ENCODE measurements at regions not wholly inside any gene's neighbourhood (a gene's known extent, or its start where the extent isn't known, plus 50 kb on each side); places are given as distances from the start of the nearest gene placed in this dataset.
A peak's percentile ranks its signal among the peaks of the same experiment; 100 is the strongest.

GRCh38 chr15:37720267-37720666 is 214.2 kb upstream of the TMCO5A start:
- FAIRE-seq = no peak

- no peak for FAIRE-seq
Observed at GRCh38 chr15:37731146-37731746, 203.2 kb upstream of the TMCO5A start.

GRCh38 chr15:37733628-37734027 is 200.8 kb upstream of the TMCO5A start:
- FAIRE-seq = no peak

- FAIRE-seq = no peak
Observed at GRCh38 chr15:37740623-37741141, 193.8 kb upstream of the TMCO5A start.

GRCh38 chr15:37743826-37744225 is 190.6 kb upstream of the TMCO5A start:
- FAIRE-seq = no peak

- FAIRE-seq = no peak
Observed at GRCh38 chr15:37744521-37744920, 189.9 kb upstream of the TMCO5A start.

GRCh38 chr15:37751401-37751800 is 183.0 kb upstream of the TMCO5A start:
- no peak for FAIRE-seq

- no peak for FAIRE-seq
Observed at GRCh38 chr15:37756407-37756806, 178.0 kb upstream of the TMCO5A start.

GRCh38 chr15:37758412-37758811 is 176.0 kb upstream of the TMCO5A start:
- no peak for FAIRE-seq

- FAIRE-seq = peak; percentile 93
Observed at GRCh38 chr15:37764733-37765191, 169.7 kb upstream of the TMCO5A start.

- FAIRE-seq = no peak
Observed at GRCh38 chr15:37765786-37766185, 168.7 kb upstream of the TMCO5A start.

GRCh38 chr15:37767841-37768455 is 166.5 kb upstream of the TMCO5A start:
- no peak for FAIRE-seq

GRCh38 chr15:37771465-37771864 is 163.0 kb upstream of the TMCO5A start:
- FAIRE-seq = no peak

- no peak for FAIRE-seq
Observed at GRCh38 chr15:37773111-37773860, 161.2 kb upstream of the TMCO5A start.

GRCh38 chr15:37774961-37775360 is 159.5 kb upstream of the TMCO5A start:
- no peak for FAIRE-seq

GRCh38 chr15:37777006-37777405 is 157.4 kb upstream of the TMCO5A start:
- FAIRE-seq = no peak

GRCh38 chr15:37783290-37783689 is 151.2 kb upstream of the TMCO5A start:
- no peak for FAIRE-seq

GRCh38 chr15:37788330-37788729 is 146.1 kb upstream of the TMCO5A start:
- no peak for FAIRE-seq

GRCh38 chr15:37788767-37789396 is 145.6 kb upstream of the TMCO5A start:
- FAIRE-seq = no peak

- FAIRE-seq = no peak
Observed at GRCh38 chr15:37789397-37789786, 145.0 kb upstream of the TMCO5A start.

- FAIRE-seq = no peak
Observed at GRCh38 chr15:37789881-37790280, 144.6 kb upstream of the TMCO5A start.

- no peak for FAIRE-seq
Observed at GRCh38 chr15:37791693-37792092, 142.7 kb upstream of the TMCO5A start.

- FAIRE-seq = no peak
Observed at GRCh38 chr15:37792351-37792750, 142.1 kb upstream of the TMCO5A start.

All from G401.6 (cell line).